ENCODE measurements at regions not wholly inside any gene's neighbourhood (a gene's known extent, or its start where the extent isn't known, plus 50 kb on each side); places are given as distances from the start of the nearest gene placed in this dataset.

DNA sequence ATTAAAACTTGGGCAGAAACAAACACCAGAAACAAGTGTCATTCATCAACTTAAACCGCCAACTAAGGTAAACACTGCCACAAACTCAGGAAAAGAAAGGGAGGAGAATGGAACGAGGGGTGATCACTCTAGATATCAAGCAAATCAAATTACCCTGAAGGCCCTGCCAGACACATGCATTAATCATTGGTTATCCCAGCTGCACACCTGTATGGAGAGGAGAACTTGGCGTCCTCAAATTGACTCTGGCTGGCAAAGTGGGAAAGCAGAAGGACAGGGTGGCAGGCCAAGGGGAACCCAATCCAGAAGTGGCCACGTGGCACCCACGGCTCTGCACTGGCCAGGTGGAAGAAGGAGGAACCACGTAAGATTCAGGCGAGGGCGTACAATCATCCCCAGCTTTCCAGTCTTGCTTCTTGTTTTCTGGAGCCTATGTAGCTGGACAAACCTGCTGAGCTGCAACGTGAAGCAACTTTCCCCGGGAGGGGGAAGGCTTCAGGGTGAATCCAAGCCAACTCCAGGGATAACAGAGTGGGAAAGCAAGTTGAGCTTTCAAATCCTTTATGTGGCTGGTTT, 156.2 kb upstream of the JARID2 start:
- Histone ChIP-seq H3K36me3 (ENCODE audit: control insufficient read depth in 1 of 2, insufficient read depth in 2 of 2, low read depth in 1 of 2, low read length in 2 of 2) (no peaks in the 10 kb centered on the region), H3K79me1 (replicated peaks; ENCODE audit: low read length, poor library complexity, severe bottlenecking) (no peaks in the 10 kb centered on the region), H3K27me3 (ENCODE audit: control insufficient read depth in 1 of 2, insufficient read depth in 1 of 2, low read length in 2 of 2) (no peaks in the 10 kb centered on the region), H3K27ac (ENCODE audit: low read length, poor library complexity, severe bottlenecking) (no peak overlapping the region), H3K9me3 (ENCODE audit: control insufficient read depth, low read length) (no peaks in the 10 kb centered on the region), H4K91ac (ENCODE audit: low read length) (peak overlapping the region; percentile 39), H2BK12ac (ENCODE audit: low read length in 2 of 2) (peak overlapping the region; percentile 46 to 59), H4K8ac (ENCODE audit: low read length) (peak overlapping the region; percentile 47), H3K23ac (ENCODE audit: low read length in 2 of 2) (no peak overlapping the region), H3K4ac (ENCODE audit: low read depth in 1 of 2, low read length in 2 of 2) (peak overlapping the region in 1 of 2 experiments; percentile 47), H2BK5ac (ENCODE audit: low read depth, low read length, poor library complexity, severe bottlenecking) (no peak overlapping the region), H3K9ac (ENCODE audit: low read length) (no peak overlapping the region), H2BK120ac (ENCODE audit: low read depth, low read length) (peak overlapping the region; percentile 21), H2BK15ac (ENCODE audit: low read depth, poor library complexity, severe bottlenecking) (no peak overlapping the region), H3K18ac (ENCODE audit: low read depth in 1 of 2, low read length in 2 of 2) (peak overlapping the region; percentile 34 to 60), H3K4me2 (ENCODE audit: low read length, poor library complexity, severe bottlenecking) (no peak overlapping the region), H2AK5ac (ENCODE audit: low read length, severe bottlenecking) (no peak overlapping the region), H2AFZ (ENCODE audit: low read depth, low read length) (no peak overlapping the region), H3K14ac (ENCODE audit: low read length in 2 of 2) (peak overlapping the region in 1 of 2 experiments; percentile 26), H3K4me1 (ENCODE audit: control insufficient read depth, insufficient read depth, low read depth, low read length) (no peaks in the 10 kb centered on the region), H3K4me3 (ENCODE audit: insufficient read depth in 1 of 2, low read depth in 1 of 2, low read length in 2 of 2) (no peak overlapping the region)
- DNase-seq: no peak
- 77% methylated on average over 8 of the region's 10 CpGs for WGBS

DNA sequence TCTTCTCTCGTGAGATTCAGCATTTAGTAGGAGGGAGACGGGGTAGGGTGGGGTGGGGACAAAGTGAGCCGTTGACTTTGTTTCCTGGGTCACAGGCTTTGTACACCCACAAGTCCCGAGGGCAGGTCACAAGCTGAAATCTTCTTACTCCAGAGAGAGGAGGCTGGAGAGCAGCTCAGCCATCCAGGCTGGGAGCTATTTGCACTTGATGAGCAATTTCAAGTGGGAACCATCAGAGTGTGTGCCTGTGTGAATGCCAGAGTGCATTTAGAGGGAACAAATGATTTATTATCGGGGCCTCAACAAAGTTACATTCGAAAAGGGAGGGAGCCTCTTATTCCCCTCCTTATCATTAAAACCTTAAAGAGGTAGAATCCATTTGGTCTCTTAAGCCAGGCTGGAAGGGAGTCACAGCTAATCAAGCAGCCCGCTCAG, 155.7 kb upstream of the JARID2 start:
- H3K79me1 ChIP-seq (replicated peaks; ENCODE audit: low read length, poor library complexity, severe bottlenecking): no peaks in the 10 kb centered on the region
- H3K4me1 ChIP-seq (ENCODE audit: control insufficient read depth, insufficient read depth, low read depth, low read length): no peaks in the 10 kb centered on the region
- H2BK12ac ChIP-seq (ENCODE audit: low read length in 2 of 2): no peak overlapping the region
- no peak overlapping the region for H3K27ac ChIP-seq (ENCODE audit: low read length, poor library complexity, severe bottlenecking)
- H4K8ac ChIP-seq (ENCODE audit: low read length): no peak overlapping the region
- no peak overlapping the region for H2AK5ac ChIP-seq (ENCODE audit: low read length, severe bottlenecking)
- H3K23ac ChIP-seq (ENCODE audit: low read length in 2 of 2): no peak overlapping the region
- WGBS: 33% methylated on average over 7 of the region's 7 CpGs
- H3K4ac ChIP-seq (ENCODE audit: low read depth in 1 of 2, low read length in 2 of 2): no peak overlapping the region
- no peak overlapping the region for H2BK15ac ChIP-seq (ENCODE audit: low read depth, poor library complexity, severe bottlenecking)
- H2BK120ac ChIP-seq (ENCODE audit: low read depth, low read length): peak overlapping the region; percentile 21
- H3K9me3 ChIP-seq (ENCODE audit: control insufficient read depth, low read length): no peaks in the 10 kb centered on the region
- H3K9ac ChIP-seq (ENCODE audit: low read length): no peak overlapping the region
- H3K4me3 ChIP-seq (ENCODE audit: insufficient read depth in 1 of 2, low read depth in 1 of 2, low read length in 2 of 2): no peak overlapping the region
- H3K36me3 ChIP-seq (ENCODE audit: control insufficient read depth in 1 of 2, insufficient read depth in 2 of 2, low read depth in 1 of 2, low read length in 2 of 2): no peaks in the 10 kb centered on the region
- H2BK5ac ChIP-seq (ENCODE audit: low read depth, low read length, poor library complexity, severe bottlenecking): no peak overlapping the region
- H3K4me2 ChIP-seq (ENCODE audit: low read length, poor library complexity, severe bottlenecking): no peak overlapping the region
- peak; percentile 35 for DNase-seq
- H4K91ac ChIP-seq (ENCODE audit: low read length): no peak overlapping the region
- H3K14ac ChIP-seq (ENCODE audit: low read length in 2 of 2): no peak overlapping the region
- H3K27me3 ChIP-seq (ENCODE audit: control insufficient read depth in 1 of 2, insufficient read depth in 1 of 2, low read length in 2 of 2): no peaks in the 10 kb centered on the region
- H2AFZ ChIP-seq (ENCODE audit: low read depth, low read length): no peak overlapping the region
- no peak overlapping the region for H3K18ac ChIP-seq (ENCODE audit: low read depth in 1 of 2, low read length in 2 of 2)

DNA sequence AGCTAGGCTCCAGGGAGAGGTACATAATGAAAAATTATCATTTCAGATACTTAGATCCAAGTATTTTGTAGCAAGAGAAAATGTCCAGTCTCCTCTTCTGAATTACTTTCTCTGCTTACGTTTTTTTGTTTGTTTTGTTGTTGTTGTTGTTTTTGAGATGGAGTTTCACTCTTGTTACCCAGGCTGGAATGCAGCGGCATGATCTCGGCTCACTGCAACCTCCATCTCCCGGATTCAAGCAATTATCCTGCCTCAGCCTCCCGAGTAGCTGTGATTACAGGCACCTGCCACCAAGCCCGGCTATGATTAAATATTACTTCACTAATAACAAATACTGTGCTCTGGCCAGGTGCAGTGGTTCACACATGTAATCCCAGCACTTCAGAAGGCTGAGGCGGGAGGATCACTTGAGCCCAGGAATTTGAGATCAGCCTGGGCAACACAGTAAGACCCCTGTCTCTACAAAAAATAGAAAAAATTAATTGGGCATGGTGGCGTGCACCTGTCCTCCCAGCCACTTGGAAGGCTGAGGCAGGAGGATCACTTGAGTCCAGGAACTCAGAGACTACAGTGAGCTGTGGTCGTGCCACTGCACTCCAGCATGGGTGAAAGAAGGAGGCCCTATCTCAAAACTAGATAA, 155.0 kb upstream of the JARID2 start:
- no peaks in the 10 kb centered on the region for H3K27me3 ChIP-seq (ENCODE audit: control insufficient read depth in 1 of 2, insufficient read depth in 1 of 2, low read length in 2 of 2)

DNA sequence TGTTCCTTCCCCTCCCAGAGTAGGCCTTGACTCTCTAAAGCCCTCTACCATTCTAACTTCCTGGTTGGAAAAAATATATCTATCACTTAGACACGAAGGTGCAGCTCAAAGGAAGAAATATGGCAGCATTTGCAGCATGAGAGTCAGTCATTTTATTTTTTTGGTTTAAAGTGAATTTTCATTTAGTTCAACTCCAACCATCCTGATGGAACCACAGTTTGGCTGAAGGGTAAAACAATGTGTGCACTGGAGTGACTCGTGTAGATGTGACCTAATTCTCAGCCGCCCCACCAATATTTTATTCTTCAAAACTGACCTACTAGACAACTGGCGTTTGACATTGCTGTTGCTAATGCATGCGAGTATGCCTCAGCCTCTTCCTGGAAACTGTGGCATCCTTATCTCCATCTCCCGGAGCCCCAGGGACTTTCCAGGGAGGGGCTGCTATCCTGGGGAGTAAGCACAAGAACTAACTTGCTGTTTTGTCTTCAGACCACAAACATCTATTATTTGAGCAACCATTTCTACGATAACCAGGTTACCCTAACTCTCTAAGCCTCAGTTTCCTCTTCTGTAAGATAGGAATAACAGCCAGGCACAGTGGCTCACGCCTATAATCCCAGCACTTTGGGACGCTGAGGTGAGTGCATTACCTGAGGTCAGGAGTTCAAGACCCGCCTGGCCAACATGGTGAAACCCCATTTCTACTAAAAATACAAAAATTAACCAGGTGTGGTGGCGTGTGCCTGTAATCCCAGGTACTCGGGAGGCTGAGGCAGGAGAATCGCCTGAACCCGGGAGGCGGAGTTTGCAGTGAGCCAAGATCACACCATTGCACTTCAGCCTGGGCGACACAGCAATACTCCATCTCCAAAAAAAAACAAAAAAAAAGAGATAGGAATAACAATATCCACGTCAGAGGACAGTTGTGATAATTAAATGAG, 148.7 kb upstream of the JARID2 start:
- no peaks in the 10 kb centered on the region for H3K36me3 ChIP-seq (ENCODE audit: control insufficient read depth in 1 of 2, insufficient read depth in 2 of 2, low read depth in 1 of 2, low read length in 2 of 2)
- H3K27ac ChIP-seq (ENCODE audit: low read length, poor library complexity, severe bottlenecking): no peak overlapping the region
- no peak overlapping the region for H2BK12ac ChIP-seq (ENCODE audit: low read length in 2 of 2)
- no peak overlapping the region for H2BK120ac ChIP-seq (ENCODE audit: low read depth, low read length)
- no peak overlapping the region for H2AFZ ChIP-seq (ENCODE audit: low read depth, low read length)
- DNase-seq: no peak
- no peaks in the 10 kb centered on the region for H3K27me3 ChIP-seq (ENCODE audit: control insufficient read depth in 1 of 2, insufficient read depth in 1 of 2, low read length in 2 of 2)
- H4K91ac ChIP-seq (ENCODE audit: low read length): no peak overlapping the region
- H2AK5ac ChIP-seq (ENCODE audit: low read length, severe bottlenecking): no peak overlapping the region
- H2BK5ac ChIP-seq (ENCODE audit: low read depth, low read length, poor library complexity, severe bottlenecking): no peak overlapping the region
- H3K4me1 ChIP-seq (ENCODE audit: control insufficient read depth, insufficient read depth, low read depth, low read length): no peaks in the 10 kb centered on the region
- H3K4me3 ChIP-seq (ENCODE audit: insufficient read depth in 1 of 2, low read depth in 1 of 2, low read length in 2 of 2): no peak overlapping the region
- no peak overlapping the region for H3K4ac ChIP-seq (ENCODE audit: low read depth in 1 of 2, low read length in 2 of 2)
- no peak overlapping the region for H3K18ac ChIP-seq (ENCODE audit: low read depth in 1 of 2, low read length in 2 of 2)
- H3K9ac ChIP-seq (ENCODE audit: low read length): no peak overlapping the region
- H4K8ac ChIP-seq (ENCODE audit: low read length): no peak overlapping the region
- 86% methylated on average over 15 of the region's 17 CpGs for WGBS
- H2BK15ac ChIP-seq (ENCODE audit: low read depth, poor library complexity, severe bottlenecking): no peak overlapping the region
- no peak overlapping the region for H3K4me2 ChIP-seq (ENCODE audit: low read length, poor library complexity, severe bottlenecking)
- H3K14ac ChIP-seq (ENCODE audit: low read length in 2 of 2): no peak overlapping the region
- H3K79me1 ChIP-seq (replicated peaks; ENCODE audit: low read length, poor library complexity, severe bottlenecking): no peaks in the 10 kb centered on the region
- H3K23ac ChIP-seq (ENCODE audit: low read length in 2 of 2): no peak overlapping the region
- H3K9me3 ChIP-seq (ENCODE audit: control insufficient read depth, low read length): no peaks in the 10 kb centered on the region

More for the DNA sequence above, 155.0 kb upstream of the JARID2 start:
- H3K14ac ChIP-seq (ENCODE audit: low read length in 2 of 2): no peak overlapping the region
- H3K4me3 ChIP-seq (ENCODE audit: insufficient read depth in 1 of 2, low read depth in 1 of 2, low read length in 2 of 2): no peak overlapping the region
- H2BK120ac ChIP-seq (ENCODE audit: low read depth, low read length): no peak overlapping the region
- no peak overlapping the region for H2BK15ac ChIP-seq (ENCODE audit: low read depth, poor library complexity, severe bottlenecking)
- H3K27ac ChIP-seq (ENCODE audit: low read length, poor library complexity, severe bottlenecking): no peak overlapping the region
- no peak overlapping the region for H2BK5ac ChIP-seq (ENCODE audit: low read depth, low read length, poor library complexity, severe bottlenecking)
- H4K91ac ChIP-seq (ENCODE audit: low read length): no peak overlapping the region
- no peak overlapping the region for H3K9ac ChIP-seq (ENCODE audit: low read length)
- H3K4me1 ChIP-seq (ENCODE audit: control insufficient read depth, insufficient read depth, low read depth, low read length): no peaks in the 10 kb centered on the region
- H2AFZ ChIP-seq (ENCODE audit: low read depth, low read length): no peak overlapping the region
- H3K4ac ChIP-seq (ENCODE audit: low read depth in 1 of 2, low read length in 2 of 2): no peak overlapping the region
- H3K18ac ChIP-seq (ENCODE audit: low read depth in 1 of 2, low read length in 2 of 2): no peak overlapping the region
- no peaks in the 10 kb centered on the region for H3K9me3 ChIP-seq (ENCODE audit: control insufficient read depth, low read length)
- H3K79me1 ChIP-seq (replicated peaks; ENCODE audit: low read length, poor library complexity, severe bottlenecking): no peaks in the 10 kb centered on the region
- no peak overlapping the region for H4K8ac ChIP-seq (ENCODE audit: low read length)
- no peak for DNase-seq
- WGBS: 93% methylated on average over 8 of the region's 9 CpGs
- no peak overlapping the region for H3K23ac ChIP-seq (ENCODE audit: low read length in 2 of 2)
- H2AK5ac ChIP-seq (ENCODE audit: low read length, severe bottlenecking): no peak overlapping the region
- no peak overlapping the region for H2BK12ac ChIP-seq (ENCODE audit: low read length in 2 of 2)
- no peaks in the 10 kb centered on the region for H3K36me3 ChIP-seq (ENCODE audit: control insufficient read depth in 1 of 2, insufficient read depth in 2 of 2, low read depth in 1 of 2, low read length in 2 of 2)
- no peak overlapping the region for H3K4me2 ChIP-seq (ENCODE audit: low read length, poor library complexity, severe bottlenecking)

Data from mesenchymal stem cell (in vitro differentiated cells and primary cell).